Astrocyte (in vitro differentiated cells and primary cell): ENCODE measurements at regions not wholly inside any gene's neighbourhood (a gene's known extent, or its start where the extent isn't known, plus 50 kb on each side); places are given as distances from the start of the nearest gene placed in this dataset.

ENCODE experiments used
- DNase-seq: peaks from one replicate; pipeline ENCODE4 v3.0.0-alpha.2; 2010; ENCODE audit warnings: low read depth
- FAIRE-seq: peaks from 2 replicates; lab custom pipeline; 2011; peaks lifted over from hg19 to GRCh38; lab: Jason Lieb, UNC
- H2AFZ ChIP-seq: 2 replicates; pipeline ENCODE4 v1.6.0; 2012; ENCODE audit warnings: low read depth, low read length, inconsistent platforms
- H3K27ac ChIP-seq: 2 replicates; pipeline ENCODE4 v1.5.1; 2011; ENCODE audit warnings: low read depth, low read length, inconsistent platforms
- H3K27me3 ChIP-seq: 2 replicates; pipeline ENCODE4 v1.6.0; 2011; ENCODE audit warnings: low read length, inconsistent platforms; ENCODE audit not compliant: insufficient read depth
- H3K36me3 ChIP-seq: 2 replicates; pipeline ENCODE4 v1.5.1; 2011; ENCODE audit warnings: low read length, inconsistent platforms; ENCODE audit not compliant: insufficient read depth
- H3K4me1 ChIP-seq: 2 replicates; pipeline ENCODE4 v1.5.1; 2011; ENCODE audit warnings: low read length, inconsistent platforms; ENCODE audit not compliant: insufficient read depth
- H3K4me2 ChIP-seq: 2 replicates; pipeline ENCODE4 v1.6.0; 2012; ENCODE audit warnings: low read length, inconsistent platforms
- H3K4me3 ChIP-seq: 2 replicates; pipeline ENCODE4 v1.5.1; 2011; ENCODE audit warnings: low read depth, mild to moderate bottlenecking, low read length, inconsistent platforms; ENCODE audit not compliant: insufficient read depth
- H3K79me2 ChIP-seq: 2 replicates; pipeline ENCODE4 v1.6.0; 2012; ENCODE audit warnings: mild to moderate bottlenecking, low read length, inconsistent platforms; ENCODE audit not compliant: insufficient read depth
- H3K9ac ChIP-seq: 2 replicates; pipeline ENCODE4 v1.6.0; 2012; ENCODE audit warnings: mild to moderate bottlenecking, low read length, inconsistent platforms
- H3K9me3 ChIP-seq: 2 replicates; pipeline ENCODE4 v1.5.1; 2012; ENCODE audit warnings: low read depth, mild to moderate bottlenecking, low read length, inconsistent platforms; ENCODE audit not compliant: insufficient read depth
- H4K20me1 ChIP-seq: 2 replicates; pipeline ENCODE4 v1.6.0; 2012; ENCODE audit warnings: low read length, inconsistent platforms; ENCODE audit not compliant: insufficient read depth
- H3K27ac Mint-ChIP-seq: one replicate; pipeline ENCODE4 v1.8.0; 2021; ENCODE audit warnings: mild to moderate bottlenecking, mixed read lengths; ENCODE audit not compliant: unreplicated experiment
- H3K27me3 Mint-ChIP-seq: one replicate; pipeline ENCODE4 v1.8.0; 2021; ENCODE audit warnings: low read depth, mixed read lengths; ENCODE audit not compliant: unreplicated experiment
- H3K36me3 Mint-ChIP-seq: one replicate; pipeline ENCODE4 v1.8.0; 2021; ENCODE audit warnings: low read depth, mixed read lengths; ENCODE audit not compliant: unreplicated experiment
- H3K4me1 Mint-ChIP-seq: one replicate; pipeline ENCODE4 v1.8.0; 2021; ENCODE audit warnings: low read depth, mixed read lengths; ENCODE audit not compliant: unreplicated experiment
- H3K4me3 Mint-ChIP-seq: one replicate; pipeline ENCODE4 v1.8.0; 2021; ENCODE audit warnings: mild to moderate bottlenecking, moderate library complexity, mixed read lengths; ENCODE audit not compliant: unreplicated experiment
- H3K9me3 Mint-ChIP-seq: one replicate; pipeline ENCODE4 v1.8.0; 2021; ENCODE audit warnings: mild to moderate bottlenecking, mixed read lengths; ENCODE audit not compliant: unreplicated experiment
- CTCF ChIP-seq: IDR thresholded peaks from 2 replicates; pipeline ENCODE4 v1.5.1; 2011; ENCODE audit warnings: low read depth, mild to moderate bottlenecking, inconsistent platforms, low read length, moderate library complexity; ENCODE audit not compliant: insufficient read depth
- EZH2 ChIP-seq: IDR thresholded peaks from 2 replicates; pipeline ENCODE4 v1.6.1; 2012; ENCODE audit warnings: mild to moderate bottlenecking, low read length, inconsistent platforms; ENCODE audit not compliant: insufficient read depth

- no peak for TF ChIP-seq CTCF
- no peak for TF ChIP-seq EZH2
- Mint-ChIP-seq H3K4me1 (peaks cover 2% of the 10 kb centered on the region), H3K9me3 (peaks cover 2% of the 10 kb centered on the region), H3K27ac (no peak overlapping the region), H3K4me3 (no peak overlapping the region), H3K36me3 (no peaks in the 10 kb centered on the region), H3K27me3 (no peaks in the 10 kb centered on the region)
- Histone ChIP-seq H3K4me3 (no peak overlapping the region), H3K4me1 (no peaks in the 10 kb centered on the region), H3K36me3 (no peaks in the 10 kb centered on the region), H3K79me2 (no peaks in the 10 kb centered on the region), H4K20me1 (no peaks in the 10 kb centered on the region), H3K4me2 (no peak overlapping the region), H3K9me3 (no peaks in the 10 kb centered on the region), H2AFZ (no peak overlapping the region), H3K27ac (no peak overlapping the region), H3K27me3 (no peaks in the 10 kb centered on the region), H3K9ac (no peak overlapping the region)
- DNase-seq (no peak), FAIRE-seq (no peak)
These were observed 62.4 kb upstream of the ATF7IP2 start for GRCh38 chr16:10323528-10323869.

GRCh38 chr16:10324210-10324609 lies 61.7 kb upstream of the ATF7IP2 start:
- TF ChIP-seq EZH2 (no peak), CTCF (no peak)
- H3K27ac ChIP-seq = no peak overlapping the region
- no peaks in the 10 kb centered on the region for H3K36me3 Mint-ChIP-seq
- no peak overlapping the region for H2AFZ ChIP-seq
- H3K4me3 ChIP-seq = no peak overlapping the region
- H3K4me3 Mint-ChIP-seq = no peak overlapping the region
- H3K36me3 ChIP-seq = no peaks in the 10 kb centered on the region
- H3K27ac Mint-ChIP-seq = no peak overlapping the region
- no peak overlapping the region for H3K9ac ChIP-seq
- FAIRE-seq = no peak
- no peaks in the 10 kb centered on the region for H3K27me3 Mint-ChIP-seq
- H3K27me3 ChIP-seq = no peaks in the 10 kb centered on the region
- peaks cover 2% of the 10 kb centered on the region for H3K4me1 Mint-ChIP-seq
- no peak overlapping the region for H3K4me2 ChIP-seq
- no peaks in the 10 kb centered on the region for H3K9me3 ChIP-seq
- no peak for DNase-seq
- H3K9me3 Mint-ChIP-seq = peaks cover 2% of the 10 kb centered on the region
- H4K20me1 ChIP-seq = no peaks in the 10 kb centered on the region
- no peaks in the 10 kb centered on the region for H3K4me1 ChIP-seq
- no peaks in the 10 kb centered on the region for H3K79me2 ChIP-seq

- Histone ChIP-seq H3K4me3 (no peak overlapping the region), H4K20me1 (no peaks in the 10 kb centered on the region), H3K9me3 (no peaks in the 10 kb centered on the region), H3K27ac (no peak overlapping the region), H2AFZ (no peak overlapping the region), H3K9ac (no peak overlapping the region), H3K36me3 (no peaks in the 10 kb centered on the region), H3K4me2 (no peak overlapping the region), H3K4me1 (no peaks in the 10 kb centered on the region), H3K79me2 (no peaks in the 10 kb centered on the region), H3K27me3 (no peaks in the 10 kb centered on the region)
- FAIRE-seq (no peak), DNase-seq (peak; percentile 41)
- Mint-ChIP-seq H3K4me1 (peaks cover 2% of the 10 kb centered on the region), H3K27ac (no peak overlapping the region), H3K4me3 (no peak overlapping the region), H3K36me3 (no peaks in the 10 kb centered on the region), H3K9me3 (peaks cover 2% of the 10 kb centered on the region), H3K27me3 (no peaks in the 10 kb centered on the region)
- TF ChIP-seq EZH2 (no peak), CTCF (no peak)
These were observed 59.9 kb upstream of the ATF7IP2 start for GRCh38 chr16:10325783-10326543.
